ENCODE measurements at regions not wholly inside any gene's neighbourhood (a gene's known extent, or its start where the extent isn't known, plus 50 kb on each side); places are given as distances from the start of the nearest gene placed in this dataset.

DNA sequence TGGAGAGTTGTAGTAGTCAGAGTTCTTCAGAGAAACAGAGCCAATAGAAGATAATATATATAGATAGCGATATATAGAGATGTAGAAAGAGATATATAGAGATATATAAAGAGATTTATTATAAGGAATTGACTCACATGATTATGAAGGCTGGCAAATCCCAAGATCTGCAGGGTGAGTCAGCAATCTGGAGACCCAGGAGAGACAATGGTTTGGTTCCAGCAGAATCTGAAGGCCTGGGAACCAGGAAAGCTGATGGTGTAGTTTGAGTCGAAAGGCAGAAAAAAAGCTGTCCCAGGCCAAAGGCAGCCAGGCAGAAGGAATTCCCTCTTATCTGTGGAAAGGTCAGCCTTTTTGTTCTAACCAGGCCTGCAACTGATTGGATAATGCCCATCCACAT is 194.1 kb downstream of the NUFIP1 start:
- Histone ChIP-seq H3K4me1 (no peaks in the 10 kb centered on the region), H3K27ac (no peak overlapping the region), H3K4me3 (no peak overlapping the region), H3K9me3 (no peaks in the 10 kb centered on the region), H3K36me3 (no peaks in the 10 kb centered on the region), H3K27me3 (replicated peaks in 1 of 7) (no peaks in the 10 kb centered on the region)
- TF ChIP-seq, protein P1, sequence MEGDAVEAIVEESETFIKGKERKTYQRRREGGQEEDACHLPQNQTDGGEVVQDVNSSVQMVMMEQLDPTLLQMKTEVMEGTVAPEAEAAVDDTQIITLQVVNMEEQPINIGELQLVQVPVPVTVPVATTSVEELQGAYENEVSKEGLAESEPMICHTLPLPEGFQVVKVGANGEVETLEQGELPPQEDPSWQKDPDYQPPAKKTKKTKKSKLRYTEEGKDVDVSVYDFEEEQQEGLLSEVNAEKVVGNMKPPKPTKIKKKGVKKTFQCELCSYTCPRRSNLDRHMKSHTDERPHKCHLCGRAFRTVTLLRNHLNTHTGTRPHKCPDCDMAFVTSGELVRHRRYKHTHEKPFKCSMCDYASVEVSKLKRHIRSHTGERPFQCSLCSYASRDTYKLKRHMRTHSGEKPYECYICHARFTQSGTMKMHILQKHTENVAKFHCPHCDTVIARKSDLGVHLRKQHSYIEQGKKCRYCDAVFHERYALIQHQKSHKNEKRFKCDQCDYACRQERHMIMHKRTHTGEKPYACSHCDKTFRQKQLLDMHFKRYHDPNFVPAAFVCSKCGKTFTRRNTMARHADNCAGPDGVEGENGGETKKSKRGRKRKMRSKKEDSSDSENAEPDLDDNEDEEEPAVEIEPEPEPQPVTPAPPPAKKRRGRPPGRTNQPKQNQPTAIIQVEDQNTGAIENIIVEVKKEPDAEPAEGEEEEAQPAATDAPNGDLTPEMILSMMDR (IDR thresholded peaks at IDR 0.05 in 8 of 11, conservative IDR thresholded peaks at IDR 0.05 in 3 of 11), result no peak
- TF ChIP-seq POLR2AphosphoS5 (IDR thresholded peaks at IDR 0.05), result no peak
- no peak for TF ChIP-seq POLR2A (IDR thresholded peaks at IDR 0.05)
- intact Hi-C loops (cut with DNase I; ENCODE audit: low total_unique reads), result no loop called here
- WGBS, 5 donors, result 91 to 100% (median 92%) methylated on average over 2 of the region's 2 CpGs
- no peak for DNase-seq

DNA sequence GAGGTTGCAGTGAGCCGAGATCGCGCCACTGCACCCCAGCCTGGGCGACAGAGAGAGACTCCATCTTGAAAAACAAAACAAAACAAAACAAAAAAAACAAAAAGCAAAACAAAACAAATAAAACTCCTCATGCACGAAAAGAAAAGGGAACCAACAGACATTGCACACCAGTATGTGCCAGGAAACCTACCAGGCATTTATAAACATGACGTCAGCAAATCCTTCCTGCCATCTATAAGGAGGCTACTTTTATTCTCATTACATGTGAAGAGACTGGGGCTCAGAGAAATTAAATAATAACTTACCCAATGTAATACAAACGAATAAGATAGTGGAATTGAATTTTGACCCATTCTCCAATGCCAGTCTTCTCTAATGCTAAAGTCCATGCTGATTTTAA is 197.2 kb downstream of the NUFIP1 start:
- H3K36me3 ChIP-seq, result no peaks in the 10 kb centered on the region
- intact Hi-C loops (cut with DNase I; ENCODE audit: low total_unique reads), result no loop called here
- H3K4me3 ChIP-seq, result no peak overlapping the region
- no peak overlapping the region for H3K27ac ChIP-seq
- 67 to 76% (median 73%) methylated on average over 7 of the region's 7 CpGs for WGBS, 5 donors
- no peak for DNase-seq
- no peak for TF ChIP-seq POLR2AphosphoS5 (IDR thresholded peaks at IDR 0.05)
- TF ChIP-seq, protein P1 (IDR thresholded peaks at IDR 0.05 in 8 of 11, conservative IDR thresholded peaks at IDR 0.05 in 3 of 11), result no peak
- no peak for TF ChIP-seq POLR2A (IDR thresholded peaks at IDR 0.05)
- peaks cover 0 to 5% (median 0%) of the 10 kb centered on the region in 8 donors for H3K9me3 ChIP-seq
- no peaks in the 10 kb centered on the region for H3K27me3 ChIP-seq (replicated peaks in 1 of 7)
- no peaks in the 10 kb centered on the region for H3K4me1 ChIP-seq

DNA sequence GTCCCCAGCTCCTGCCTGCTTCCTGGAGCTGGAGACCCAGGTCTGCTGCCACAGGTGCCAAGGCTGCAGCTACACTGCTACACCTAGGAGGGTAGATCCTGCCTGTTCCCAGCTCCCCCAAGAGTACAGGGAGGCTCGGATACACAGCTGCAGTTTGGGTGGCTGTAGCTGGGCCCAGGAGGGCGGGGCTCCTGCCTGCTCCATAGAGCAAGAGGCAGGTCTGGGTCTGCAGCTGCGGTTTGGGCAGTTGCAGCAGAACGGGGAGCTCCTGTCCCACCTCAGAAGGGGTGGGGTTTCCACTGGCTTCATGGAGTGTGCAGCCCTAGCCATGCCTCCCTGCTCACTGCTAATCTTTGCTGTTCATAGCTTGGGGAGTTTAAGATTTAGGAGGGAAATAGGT is 199.0 kb downstream of the NUFIP1 start:
- WGBS, 5 donors, result 71 to 85% (median 74%) methylated on average over 3 to 4 of the region's 4 CpGs
- DNase-seq, result no peak
- no peak overlapping the region for H3K27ac ChIP-seq
- H3K27me3 ChIP-seq (replicated peaks in 1 of 7), result no peaks in the 10 kb centered on the region
- peaks cover 0 to 5% (median 0%) of the 10 kb centered on the region in 8 donors for H3K9me3 ChIP-seq
- intact Hi-C loops (cut with DNase I; ENCODE audit: low total_unique reads), result no loop called here
- H3K36me3 ChIP-seq, result no peaks in the 10 kb centered on the region
- TF ChIP-seq, protein P1 (IDR thresholded peaks at IDR 0.05 in 8 of 11, conservative IDR thresholded peaks at IDR 0.05 in 3 of 11), result no peak
- TF ChIP-seq POLR2AphosphoS5 (IDR thresholded peaks at IDR 0.05), result no peak
- no peak for TF ChIP-seq POLR2A (IDR thresholded peaks at IDR 0.05)
- H3K4me1 ChIP-seq, result peaks cover 0 to 4% (median 0%) of the 10 kb centered on the region in 6 donors
- no peak overlapping the region for H3K4me3 ChIP-seq

DNA sequence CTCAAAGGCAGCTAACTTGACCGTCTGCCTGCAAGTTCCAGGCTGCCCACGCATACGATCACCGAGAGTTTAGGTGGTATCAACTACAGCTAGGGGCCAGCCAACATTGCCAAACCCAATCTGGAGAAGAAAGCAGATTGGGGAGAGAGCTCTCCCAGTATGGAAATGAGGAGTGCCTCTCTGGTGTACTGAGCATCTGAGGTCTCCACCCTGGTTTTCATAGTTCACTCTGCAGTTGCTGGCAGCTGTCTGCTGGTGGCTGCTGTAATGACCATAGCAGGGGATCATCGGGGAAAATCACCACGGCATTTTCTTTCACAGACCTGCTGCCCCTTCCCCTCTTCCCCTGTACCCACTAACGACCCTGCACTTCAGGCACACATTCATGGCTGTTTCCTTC is 201.7 kb downstream of the NUFIP1 start:
- 78 to 86% (median 83%) methylated on average over 6 to 7 of the region's 7 CpGs for WGBS, 5 donors
- Histone ChIP-seq H3K27me3 (replicated peaks in 1 of 7) (peaks cover 0 to under 1% (median 0%) of the 10 kb centered on the region in 7 donors), H3K9me3 (peaks cover 0 to 5% (median 0%) of the 10 kb centered on the region in 8 donors), H3K4me1 (peaks cover 0 to 4% (median 0%) of the 10 kb centered on the region in 6 donors), H3K27ac (no peak overlapping the region), H3K4me3 (no peak overlapping the region), H3K36me3 (no peaks in the 10 kb centered on the region)
- TF ChIP-seq POLR2AphosphoS5 (IDR thresholded peaks at IDR 0.05) (no peak), POLR2A (IDR thresholded peaks at IDR 0.05) (no peak)
- TF ChIP-seq, protein P1 (IDR thresholded peaks at IDR 0.05 in 8 of 11, conservative IDR thresholded peaks at IDR 0.05 in 3 of 11), result no peak
- DNase-seq, result no peak
- intact Hi-C loops (cut with DNase I; ENCODE audit: low total_unique reads), result no loop called here

Data from spleen (tissue), 11 donors.